ENCODE measurements at regions not wholly inside any gene's neighbourhood (a gene's known extent, or its start where the extent isn't known, plus 50 kb on each side); places are given as distances from the start of the nearest gene placed in this dataset.

DNA sequence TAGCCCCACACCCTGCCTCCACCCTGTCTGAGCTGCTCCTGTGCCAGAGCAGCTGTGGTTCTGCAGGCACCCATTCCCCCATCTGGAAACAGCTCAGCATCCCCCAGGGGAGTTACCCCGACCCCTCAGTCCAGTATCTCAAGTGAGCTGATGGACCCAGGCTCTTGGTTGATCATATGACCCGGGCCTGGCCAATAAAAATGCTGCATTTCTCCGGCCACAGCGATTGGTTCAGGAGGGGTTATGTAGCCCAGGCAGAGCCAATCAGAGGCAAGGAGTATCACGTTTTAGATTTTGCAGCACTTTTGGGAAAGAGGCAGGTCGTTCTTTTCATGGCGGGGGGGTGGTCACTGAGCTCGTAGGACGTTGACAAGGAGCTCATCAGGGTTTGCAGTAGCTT is 120.8 kb downstream of the TPRA1 start:
- H4K91ac ChIP-seq (ENCODE audit: insufficient read depth, low read depth, low read length), result no peak overlapping the region
- no peak for ATAC-seq (ENCODE audit: low read depth)
- H2AK9ac ChIP-seq (replicated peaks; ENCODE audit: low read depth, low read length, poor library complexity), result no peak overlapping the region
- dilution Hi-C loops (cut with HindIII; ENCODE audit: low sequenced_read_pairs, unreplicated experiment) (no loop called here), intact Hi-C loops (cut with micrococcal nuclease) (no loop called here), in situ Hi-C loops (cut with MboI; ENCODE audit: low sequenced_read_pairs) (no loop called here)
- H3K36me3 ChIP-seq (ENCODE audit: control insufficient read depth, insufficient read depth, low read length), result no peaks in the 10 kb centered on the region
- no peaks in the 10 kb centered on the region for H3K9me1 ChIP-seq (ENCODE audit: insufficient read depth, low read length)
- no peak overlapping the region for H3K4me3 ChIP-seq (ENCODE audit: insufficient read depth, low read depth, low read length)
- no peak overlapping the region for H4K5ac ChIP-seq (ENCODE audit: low read depth, low read length)
- H3K27me3 ChIP-seq (ENCODE audit: control insufficient read depth, insufficient read depth, low read length), result peaks cover 18% of the 10 kb centered on the region; the same call in 1 of the 2 replicates
- H2BK15ac ChIP-seq (ENCODE audit: low read depth, low read length), result no peak overlapping the region
- no peak overlapping the region for H2BK20ac ChIP-seq (ENCODE audit: low read depth, low read length)
- H3K27ac ChIP-seq (ENCODE audit: insufficient read depth, low read length), result no peak overlapping the region
- H3K23ac ChIP-seq (ENCODE audit: low read depth, low read length), result no peak overlapping the region
- no peak overlapping the region for H2BK5ac ChIP-seq (ENCODE audit: low read depth, low read length, poor library complexity, severe bottlenecking)
- H3K4ac ChIP-seq (ENCODE audit: low read depth, low read length), result no peak overlapping the region
- no peak for TF ChIP-seq FOS (IDR thresholded peaks at IDR 0.05; ENCODE audit: low read depth, low read length)
- no peak for TF ChIP-seq MAZ (IDR thresholded peaks at IDR 0.05; ENCODE audit: borderline replicate concordance, low read depth, low read length)
- no peak for TF ChIP-seq MAFK (IDR thresholded peaks at IDR 0.05; ENCODE audit: low read depth, low read length)
- TF ChIP-seq NFE2L2 (IDR thresholded peaks at IDR 0.05; ENCODE audit: low read depth, low read length), result no peak
- no peak for TF ChIP-seq SMC3 (IDR thresholded peaks at IDR 0.05; ENCODE audit: low read depth, low read length)
- TF ChIP-seq CEBPB (IDR thresholded peaks at IDR 0.05; ENCODE audit: low read depth, low read length), result no peak
- TF ChIP-seq, protein P1, sequence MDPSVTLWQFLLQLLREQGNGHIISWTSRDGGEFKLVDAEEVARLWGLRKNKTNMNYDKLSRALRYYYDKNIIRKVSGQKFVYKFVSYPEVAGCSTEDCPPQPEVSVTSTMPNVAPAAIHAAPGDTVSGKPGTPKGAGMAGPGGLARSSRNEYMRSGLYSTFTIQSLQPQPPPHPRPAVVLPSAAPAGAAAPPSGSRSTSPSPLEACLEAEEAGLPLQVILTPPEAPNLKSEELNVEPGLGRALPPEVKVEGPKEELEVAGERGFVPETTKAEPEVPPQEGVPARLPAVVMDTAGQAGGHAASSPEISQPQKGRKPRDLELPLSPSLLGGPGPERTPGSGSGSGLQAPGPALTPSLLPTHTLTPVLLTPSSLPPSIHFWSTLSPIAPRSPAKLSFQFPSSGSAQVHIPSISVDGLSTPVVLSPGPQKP (IDR thresholded peaks at IDR 0.05; ENCODE audit: borderline replicate concordance, low read depth, low read length), result no peak
- TF ChIP-seq, protein P2, sequence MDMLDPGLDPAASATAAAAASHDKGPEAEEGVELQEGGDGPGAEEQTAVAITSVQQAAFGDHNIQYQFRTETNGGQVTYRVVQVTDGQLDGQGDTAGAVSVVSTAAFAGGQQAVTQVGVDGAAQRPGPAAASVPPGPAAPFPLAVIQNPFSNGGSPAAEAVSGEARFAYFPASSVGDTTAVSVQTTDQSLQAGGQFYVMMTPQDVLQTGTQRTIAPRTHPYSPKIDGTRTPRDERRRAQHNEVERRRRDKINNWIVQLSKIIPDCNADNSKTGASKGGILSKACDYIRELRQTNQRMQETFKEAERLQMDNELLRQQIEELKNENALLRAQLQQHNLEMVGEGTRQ (IDR thresholded peaks at IDR 0.05; ENCODE audit: low read depth, low read length), result no peak
- TF ChIP-seq RFX5 (IDR thresholded peaks at IDR 0.05; ENCODE audit: low read depth, low read length), result no peak
- TF ChIP-seq, protein P3, sequence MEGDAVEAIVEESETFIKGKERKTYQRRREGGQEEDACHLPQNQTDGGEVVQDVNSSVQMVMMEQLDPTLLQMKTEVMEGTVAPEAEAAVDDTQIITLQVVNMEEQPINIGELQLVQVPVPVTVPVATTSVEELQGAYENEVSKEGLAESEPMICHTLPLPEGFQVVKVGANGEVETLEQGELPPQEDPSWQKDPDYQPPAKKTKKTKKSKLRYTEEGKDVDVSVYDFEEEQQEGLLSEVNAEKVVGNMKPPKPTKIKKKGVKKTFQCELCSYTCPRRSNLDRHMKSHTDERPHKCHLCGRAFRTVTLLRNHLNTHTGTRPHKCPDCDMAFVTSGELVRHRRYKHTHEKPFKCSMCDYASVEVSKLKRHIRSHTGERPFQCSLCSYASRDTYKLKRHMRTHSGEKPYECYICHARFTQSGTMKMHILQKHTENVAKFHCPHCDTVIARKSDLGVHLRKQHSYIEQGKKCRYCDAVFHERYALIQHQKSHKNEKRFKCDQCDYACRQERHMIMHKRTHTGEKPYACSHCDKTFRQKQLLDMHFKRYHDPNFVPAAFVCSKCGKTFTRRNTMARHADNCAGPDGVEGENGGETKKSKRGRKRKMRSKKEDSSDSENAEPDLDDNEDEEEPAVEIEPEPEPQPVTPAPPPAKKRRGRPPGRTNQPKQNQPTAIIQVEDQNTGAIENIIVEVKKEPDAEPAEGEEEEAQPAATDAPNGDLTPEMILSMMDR (conservative IDR thresholded peaks at IDR 0.05; ENCODE audit: low read depth, low read length), result no peak
- no peak for TF ChIP-seq RAD21 (IDR thresholded peaks at IDR 0.05; ENCODE audit: low read length)
- TF ChIP-seq BHLHE40 (IDR thresholded peaks at IDR 0.05; ENCODE audit: low read depth, low read length), result no peak
- no peak for TF ChIP-seq RCOR1 (IDR thresholded peaks at IDR 0.05; ENCODE audit: insufficient replicate concordance, low read length)
- no peak for TF ChIP-seq POLR2A (IDR thresholded peaks at IDR 0.05; ENCODE audit: low read depth, low read length)
- no peaks in the 10 kb centered on the region for H4K20me1 ChIP-seq (ENCODE audit: insufficient read depth, low read length)
- no peaks in the 10 kb centered on the region for H3K9me3 ChIP-seq (ENCODE audit: control insufficient read depth, insufficient read depth, low read length)
- H3K56ac ChIP-seq (ENCODE audit: extremely low read depth, insufficient read depth, low read length), result no peak overlapping the region
- no peak overlapping the region for H2BK120ac ChIP-seq (ENCODE audit: low read depth, low read length)
- no peak for DNase-seq
- ChIA-PET POLR2A (ENCODE audit: unreplicated experiment) (no interaction called here), CTCF (interaction anchor here (0.7 kb wide), 1 partner anchor 11 kb away, joined by 4 read pairs; no protein-coding TSS in a partner anchor)
- no peaks in the 10 kb centered on the region for H3K4me1 ChIP-seq (ENCODE audit: control insufficient read depth, insufficient read depth, low read length)
- H2AK5ac ChIP-seq (ENCODE audit: low read depth, low read length), result no peak overlapping the region
- H3K9ac ChIP-seq (ENCODE audit: low read depth, low read length), result no peak overlapping the region
- H3K18ac ChIP-seq (ENCODE audit: low read depth, low read length), result no peak overlapping the region
- H3K4me2 ChIP-seq (ENCODE audit: low read depth, low read length), result no peak overlapping the region
- H2AFZ ChIP-seq (replicated peaks; ENCODE audit: low read length, poor library complexity), result no peak overlapping the region
- 57% methylated on average over 4 of the region's 9 CpGs; no CpG with 5 or more reads in 1 of the 2 experiments for WGBS, 2 experiments (ENCODE audit: extremely low coverage in 2 of 2, insufficient read length in 1 of 2)
- no peak overlapping the region for H3K14ac ChIP-seq (replicated peaks; ENCODE audit: low read depth, low read length)
- no TSS peak for BruUV-seq (replicated peaks)
- no peak overlapping the region for H4K8ac ChIP-seq (ENCODE audit: low read depth in 2 of 2, low read length in 2 of 2)
- no peaks in the 10 kb centered on the region for H3K79me1 ChIP-seq (ENCODE audit: low read depth in 1 of 2, low read length in 2 of 2)

All from IMR-90 (cell line).